H1 (cell line): ENCODE measurements at regions not wholly inside any gene's neighbourhood (a gene's known extent, or its start where the extent isn't known, plus 50 kb on each side); places are given as distances from the start of the nearest gene placed in this dataset.
"Not testable (repeated sequence)": the region's sequence is repeated elsewhere in the genome, so short reads cannot be mapped to it uniquely, and the experiment has no call there.

ENCODE experiments used
- CTCF ChIA-PET: fragments of 300-600 bp; sonication (Branson Sonifier 250); formaldehyde crosslinking; loops from one replicate; lab custom pipeline; 2021; ENCODE audit not compliant: partially characterized antibody; lab: Charles Lee
- POLR2A ChIA-PET: fragments of 300-600 bp; sonication (Branson Sonifier 250); formaldehyde crosslinking; loops from one replicate; lab custom pipeline; 2021; ENCODE audit warnings: inconsistent platforms; ENCODE audit not compliant: partially characterized antibody; lab: Charles Lee
- DNase-seq, 2 experiments: peaks; one replicate each; pipeline versions ENCODE4 v3.0.0 to v3.0.0-alpha.2; 2010 to 2022; ENCODE audit warnings: low spot score in 2 of 2, low read depth in 1 of 2, mixed read lengths in 1 of 2
- FAIRE-seq: peaks from 2 replicates; lab custom pipeline; 2011; peaks lifted over from hg19 to GRCh38; lab: Jason Lieb, UNC
- H2AFZ ChIP-seq: 2 replicates; pipeline ENCODE4 v1.8.1; 2012; ENCODE audit warnings: low read length, inconsistent platforms
- H2AK5ac ChIP-seq: 2 replicates; pipeline ENCODE4 v1.6.1; 2013; ENCODE audit warnings: low read depth, low read length
- H2BK120ac ChIP-seq: replicated peaks from 2 replicates; pipeline ENCODE3; 2013; ENCODE audit warnings: low read depth, low read length, inconsistent platforms
- H2BK12ac ChIP-seq: 2 replicates; pipeline ENCODE4 v1.6.1; 2013; ENCODE audit warnings: low read depth, low read length
- H2BK15ac ChIP-seq: 2 replicates; pipeline ENCODE4 v1.6.1; 2013; ENCODE audit warnings: low read length
- H2BK20ac ChIP-seq: 2 replicates; pipeline ENCODE4 v1.6.1; 2013; ENCODE audit warnings: low read length
- H2BK5ac ChIP-seq: 2 replicates; pipeline ENCODE4 v1.6.1; 2013; ENCODE audit warnings: low read depth, low read length
- H3K14ac ChIP-seq: 2 replicates; pipeline ENCODE4 v1.6.1; 2013; ENCODE audit warnings: inconsistent platforms; ENCODE audit not compliant: insufficient read length
- H3K18ac ChIP-seq: 2 replicates; pipeline ENCODE4 v1.6.1; 2013; ENCODE audit warnings: low read length; ENCODE audit errors: extremely low read depth
- H3K23ac ChIP-seq: 2 replicates; pipeline ENCODE4 v1.6.1; 2013; ENCODE audit warnings: inconsistent platforms; ENCODE audit not compliant: insufficient read length
- H3K23me2 ChIP-seq: 2 replicates; pipeline ENCODE4 v1.6.1; 2013; ENCODE audit warnings: low read depth, low read length
- H3K27ac ChIP-seq: 2 replicates; pipeline ENCODE4 v1.6.1; 2011; ENCODE audit warnings: low read depth, low read length, inconsistent platforms
- H3K27me3 ChIP-seq, 4 experiments: replicated peaks in 1 of 4; 1 replicate in 1 of 4; 2 replicates in 3 of 4; pipeline versions ENCODE4 v1.6.1 to v1.8.1; 2011 to 2013; ENCODE audit warnings: low read length in 3 of 4, mild to moderate bottlenecking in 3 of 4, inconsistent platforms in 2 of 4, mixed read lengths in 2 of 4, moderate library complexity in 1 of 4; ENCODE audit not compliant: control insufficient read depth in 3 of 4, insufficient read depth in 3 of 4; ENCODE audit errors: extremely low read depth in 1 of 4
- H3K36me3 ChIP-seq, 4 experiments: 2 replicates each; pipeline versions ENCODE4 v1.6.1 to v1.8.1; 2011 to 2013; ENCODE audit warnings: mild to moderate bottlenecking in 4 of 4, low read length in 3 of 4, moderate library complexity in 2 of 4, control low read depth in 1 of 4, inconsistent platforms in 1 of 4; ENCODE audit not compliant: insufficient read depth in 4 of 4, control insufficient read depth in 2 of 4
- H3K4ac ChIP-seq: replicated peaks from 2 replicates; pipeline ENCODE3; 2013; ENCODE audit warnings: low read length, low read depth, mixed read lengths, inconsistent platforms; ENCODE audit not compliant: insufficient read length
- H3K4me1 ChIP-seq, 4 experiments: replicated peaks in 1 of 4; 1 replicate in 1 of 4; 2 replicates in 3 of 4; pipeline versions ENCODE4 v1.6.1 to v1.8.1; 2011 to 2013; ENCODE audit warnings: low read length in 3 of 4, inconsistent platforms in 2 of 4, mixed read lengths in 1 of 4; ENCODE audit not compliant: insufficient read depth in 4 of 4, control insufficient read depth in 3 of 4
- H3K4me2 ChIP-seq, 2 experiments: 2 replicates each; pipeline versions ENCODE4 v1.6.1 to v1.8.1; 2011 to 2013; ENCODE audit warnings: low read depth in 2 of 2, low read length in 2 of 2, control low read depth in 1 of 2, inconsistent platforms in 1 of 2, mild to moderate bottlenecking in 1 of 2; ENCODE audit not compliant: insufficient read depth in 1 of 2
- H3K4me3 ChIP-seq, 4 experiments: fragments of 200-600, 300-600 bp in 1 of 4; sonication (generic), shearing (Covaris generic), sonication (Bioruptor Twin) in 1 of 4; 2 replicates each; pipeline versions ENCODE4 v1.5.1 to v1.8.1; 2011 to 2016; ENCODE audit warnings: low read length in 4 of 4, low read depth in 3 of 4, control low read depth in 2 of 4, inconsistent platforms in 2 of 4, mild to moderate bottlenecking in 2 of 4, mixed read lengths in 1 of 4, moderate library complexity in 1 of 4; ENCODE audit not compliant: insufficient read depth in 2 of 4; ENCODE audit errors: extremely low read depth in 1 of 4
- H3K56ac ChIP-seq: replicated peaks from 2 replicates; pipeline ENCODE3; 2013; ENCODE audit warnings: low read depth, mild to moderate bottlenecking, mixed read lengths, low read length, inconsistent platforms; ENCODE audit not compliant: insufficient read length
- H3K79me1 ChIP-seq: 2 replicates; pipeline ENCODE4 v1.6.1; 2013; ENCODE audit warnings: low read depth, low read length, control low read depth
- H3K79me2 ChIP-seq, 2 experiments: 2 replicates each; pipeline versions ENCODE4 v1.6.1 to v1.8.1; 2012 to 2013; ENCODE audit warnings: low read length in 2 of 2, mild to moderate bottlenecking in 2 of 2, inconsistent platforms in 1 of 2; ENCODE audit not compliant: insufficient read depth in 2 of 2, control insufficient read depth in 1 of 2
- H3K9ac ChIP-seq, 4 experiments: replicated peaks in 1 of 4; 1 replicate in 1 of 4; 2 replicates in 3 of 4; pipeline versions ENCODE4 v1.6.1 to v1.8.1; 2011 to 2013; ENCODE audit warnings: low read depth in 3 of 4, low read length in 3 of 4, control low read depth in 2 of 4, mild to moderate bottlenecking in 2 of 4, moderate library complexity in 2 of 4, inconsistent platforms in 1 of 4; ENCODE audit errors: extremely low read depth in 1 of 4
- H3K9me3 ChIP-seq, 2 experiments: 2 replicates each; pipeline versions ENCODE4 v1.6.1 to v1.8.1; 2012 to 2013; ENCODE audit warnings: mild to moderate bottlenecking in 2 of 2, moderate library complexity in 2 of 2, control low read depth in 1 of 2, inconsistent platforms in 1 of 2, low read depth in 1 of 2, low read length in 1 of 2, mixed read lengths in 1 of 2; ENCODE audit not compliant: insufficient read depth in 2 of 2
- H4K20me1 ChIP-seq, 2 experiments: replicated peaks in 1 of 2; 2 replicates each; pipeline versions ENCODE3 to v1.8.1; 2011 to 2013; ENCODE audit warnings: inconsistent platforms in 2 of 2, low read length in 2 of 2, mild to moderate bottlenecking in 1 of 2; ENCODE audit not compliant: insufficient read depth in 2 of 2, control insufficient read depth in 1 of 2
- H4K5ac ChIP-seq: 2 replicates; pipeline ENCODE4 v1.6.1; 2013; ENCODE audit warnings: low read length, low read depth, mixed read lengths, inconsistent platforms; ENCODE audit not compliant: insufficient read length
- H4K8ac ChIP-seq: 2 replicates; pipeline ENCODE4 v1.8.0; 2013; ENCODE audit warnings: mild to moderate bottlenecking, moderate library complexity, low read length, inconsistent platforms; ENCODE audit not compliant: insufficient read depth; ENCODE audit errors: extremely low read depth
- H4K91ac ChIP-seq: replicated peaks from 2 replicates; pipeline ENCODE3; 2013; ENCODE audit warnings: low read length, mixed read lengths, inconsistent platforms; ENCODE audit not compliant: insufficient read length
- WGBS, 2 experiments: shearing (Covaris generic) in 1 of 2; methylation state at CpG; one replicate each; pipeline versions ENCODE4 v1.1.6 to v1.1.7; 2013 to 2015; ENCODE audit warnings: low lambda C conversion rate in 2 of 2, mixed read lengths in 2 of 2, inconsistent platforms in 1 of 2, low coverage in 1 of 2, missing lambda C conversion rate in 1 of 2; ENCODE audit not compliant: insufficient replicate concordance in 2 of 2, insufficient coverage in 1 of 2, insufficient read length in 1 of 2; ENCODE audit errors: extremely low coverage in 1 of 2, missing lambda C conversion rate in 1 of 2; 5-methylcytosine and 5-hydroxymethylcytosine counted together

- H2BK20ac ChIP-seq, H4K20me1 ChIP-seq, H4K91ac ChIP-seq, H3K79me1 ChIP-seq, H3K27ac ChIP-seq, H3K56ac ChIP-seq, H2AFZ ChIP-seq, H3K14ac ChIP-seq, H3K27me3 ChIP-seq, H2AK5ac ChIP-seq, H3K4me3 ChIP-seq, H3K23me2 ChIP-seq, H3K36me3 ChIP-seq, H3K23ac ChIP-seq, H3K4ac ChIP-seq, CTCF ChIA-PET, H3K9ac ChIP-seq, FAIRE-seq, H2BK5ac ChIP-seq, H3K4me1 ChIP-seq, H3K79me2 ChIP-seq, H3K4me2 ChIP-seq, H3K18ac ChIP-seq, H3K9me3 ChIP-seq, H4K5ac ChIP-seq, H2BK15ac ChIP-seq, H2BK12ac ChIP-seq, H2BK120ac ChIP-seq: not testable (repeated sequence)
- H4K8ac ChIP-seq = peak overlapping the region; percentile 57; the same call in 1 of the 2 replicates
- POLR2A ChIA-PET = interaction anchor here (1.7 kb wide), 1 partner anchor 31 kb away, joined by 5 read pairs; no protein-coding TSS in a partner anchor
- DNase-seq = peak in 1 of 2 experiments; percentile 55
- 68% methylated on average over 12 of the region's 13 CpGs; no CpG with 5 or more reads in 1 of the 2 experiments for WGBS, 2 experiments
Measured at GRCh38 chr7:96557598-96557997, 152.0 kb downstream of the SEM1 start.
